ENCODE measurements at regions not wholly inside any gene's neighbourhood (a gene's known extent, or its start where the extent isn't known, plus 50 kb on each side); places are given as distances from the start of the nearest gene placed in this dataset.
"Not testable (repeated sequence)": the region's sequence is repeated elsewhere in the genome, so short reads cannot be mapped to it uniquely, and the experiment has no call there.

DNA sequence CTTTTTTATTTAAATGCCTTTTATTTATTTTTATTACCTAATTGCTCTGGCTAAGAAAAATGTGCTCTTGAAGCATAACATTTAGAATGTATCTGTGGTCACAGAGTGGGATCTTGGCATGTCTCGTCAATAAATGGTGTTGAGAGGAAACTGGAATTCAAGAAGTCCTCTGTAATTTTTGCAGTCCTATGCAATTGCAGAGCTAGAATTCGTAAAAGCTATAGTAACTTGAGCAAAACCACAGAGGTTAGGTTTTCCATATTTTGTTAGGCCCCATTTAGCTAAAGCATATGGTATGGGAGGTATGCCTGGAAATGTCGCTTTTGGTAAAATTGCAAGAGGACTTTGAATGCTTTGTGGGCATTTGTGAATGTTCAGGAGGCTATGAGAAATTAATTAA, 466.7 kb upstream of the NFIA start:
- no peak overlapping the region for H3K4me3 ChIP-seq
- no peaks in the 10 kb centered on the region for H3K27me3 ChIP-seq
- H3K27ac ChIP-seq: no peak overlapping the region
- TF ChIP-seq, protein P1, sequence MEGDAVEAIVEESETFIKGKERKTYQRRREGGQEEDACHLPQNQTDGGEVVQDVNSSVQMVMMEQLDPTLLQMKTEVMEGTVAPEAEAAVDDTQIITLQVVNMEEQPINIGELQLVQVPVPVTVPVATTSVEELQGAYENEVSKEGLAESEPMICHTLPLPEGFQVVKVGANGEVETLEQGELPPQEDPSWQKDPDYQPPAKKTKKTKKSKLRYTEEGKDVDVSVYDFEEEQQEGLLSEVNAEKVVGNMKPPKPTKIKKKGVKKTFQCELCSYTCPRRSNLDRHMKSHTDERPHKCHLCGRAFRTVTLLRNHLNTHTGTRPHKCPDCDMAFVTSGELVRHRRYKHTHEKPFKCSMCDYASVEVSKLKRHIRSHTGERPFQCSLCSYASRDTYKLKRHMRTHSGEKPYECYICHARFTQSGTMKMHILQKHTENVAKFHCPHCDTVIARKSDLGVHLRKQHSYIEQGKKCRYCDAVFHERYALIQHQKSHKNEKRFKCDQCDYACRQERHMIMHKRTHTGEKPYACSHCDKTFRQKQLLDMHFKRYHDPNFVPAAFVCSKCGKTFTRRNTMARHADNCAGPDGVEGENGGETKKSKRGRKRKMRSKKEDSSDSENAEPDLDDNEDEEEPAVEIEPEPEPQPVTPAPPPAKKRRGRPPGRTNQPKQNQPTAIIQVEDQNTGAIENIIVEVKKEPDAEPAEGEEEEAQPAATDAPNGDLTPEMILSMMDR (IDR thresholded peaks at IDR 0.05; ENCODE audit: low read depth, low read length): no peak
- no peaks in the 10 kb centered on the region for H3K4me1 ChIP-seq (ENCODE audit: low read depth)
- H3K36me3 ChIP-seq: no peaks in the 10 kb centered on the region
- no peaks in the 10 kb centered on the region for H3K9me3 ChIP-seq (ENCODE audit: low read depth)
- DNase-seq (ENCODE audit: low read depth in 1 of 2, low spot score in 1 of 2): no peak

DNA sequence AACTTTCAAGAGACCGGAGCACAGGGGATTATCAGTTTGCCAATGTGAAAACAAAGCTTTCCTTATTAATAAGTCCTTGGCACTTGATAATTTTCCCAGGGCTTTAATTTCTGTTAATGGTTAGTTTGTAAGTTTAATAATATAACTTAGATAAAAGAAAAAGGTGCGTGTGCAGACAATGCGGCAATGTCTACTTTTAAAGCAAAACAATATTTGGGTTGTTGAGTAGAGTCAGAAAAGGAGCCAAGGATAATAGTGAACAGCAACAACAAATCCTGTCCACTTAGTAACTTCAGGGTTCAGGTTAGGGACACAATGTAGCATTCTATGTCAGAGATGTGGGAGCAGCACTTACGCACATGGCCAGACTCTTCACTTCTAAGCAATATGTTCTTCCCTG, 469.6 kb upstream of the NFIA start:
- DNase-seq (ENCODE audit: low read depth in 1 of 2, low spot score in 1 of 2): no peak
- H3K36me3 ChIP-seq: no peaks in the 10 kb centered on the region
- TF ChIP-seq, protein P1 (IDR thresholded peaks at IDR 0.05; ENCODE audit: low read depth, low read length): no peak
- H3K27me3 ChIP-seq: no peaks in the 10 kb centered on the region
- no peaks in the 10 kb centered on the region for H3K4me1 ChIP-seq (ENCODE audit: low read depth)
- H3K27ac ChIP-seq: no peak overlapping the region
- H3K9me3 ChIP-seq (ENCODE audit: low read depth): no peaks in the 10 kb centered on the region
- no peak overlapping the region for H3K4me3 ChIP-seq

DNA sequence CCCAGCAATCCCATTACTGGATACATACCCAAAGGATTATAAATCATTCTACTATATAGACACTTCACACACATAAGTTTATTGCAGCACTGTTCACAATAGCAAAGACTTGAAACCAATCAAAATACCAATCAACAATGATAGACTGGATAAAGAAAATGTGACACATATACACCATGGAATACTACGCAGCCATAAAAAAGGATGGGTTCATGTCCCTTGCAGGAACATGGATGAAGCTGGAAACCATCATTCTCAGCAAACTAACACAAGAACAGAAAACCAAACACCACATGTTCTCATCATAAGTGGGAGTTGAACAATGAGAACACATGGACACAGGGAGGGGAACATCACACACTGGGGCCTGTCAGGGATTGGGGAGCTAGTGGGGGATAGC, 475.4 kb upstream of the NFIA start:
- not testable (repeated sequence) for H3K36me3 ChIP-seq; H3K9me3 ChIP-seq (ENCODE audit: low read depth); H3K4me3 ChIP-seq; H3K4me1 ChIP-seq (ENCODE audit: low read depth); H3K27me3 ChIP-seq; H3K27ac ChIP-seq; DNase-seq (ENCODE audit: low read depth in 1 of 2, low spot score in 1 of 2)

DNA sequence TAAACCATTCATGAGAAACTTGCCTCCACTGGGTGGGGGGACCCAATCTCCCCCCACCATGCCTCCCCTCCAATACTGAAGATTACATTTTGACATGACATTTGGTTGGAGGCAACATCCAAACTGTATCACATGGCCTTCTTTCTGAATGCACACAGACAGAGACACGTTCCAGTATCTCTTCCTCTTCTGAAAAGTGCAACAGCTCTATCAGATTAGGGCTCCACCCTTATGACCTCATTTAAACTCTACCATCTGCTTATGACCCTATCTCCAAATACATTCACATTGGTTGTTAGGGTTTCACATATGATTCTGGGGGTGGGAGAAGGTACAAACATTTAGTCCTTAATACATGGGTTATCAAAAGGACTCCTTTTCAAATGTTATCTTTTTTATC, 481.8 kb upstream of the NFIA start:
- H3K4me1 ChIP-seq (ENCODE audit: low read depth): no peaks in the 10 kb centered on the region
- no peak overlapping the region for H3K4me3 ChIP-seq
- DNase-seq (ENCODE audit: low read depth in 1 of 2, low spot score in 1 of 2): no peak

DNA sequence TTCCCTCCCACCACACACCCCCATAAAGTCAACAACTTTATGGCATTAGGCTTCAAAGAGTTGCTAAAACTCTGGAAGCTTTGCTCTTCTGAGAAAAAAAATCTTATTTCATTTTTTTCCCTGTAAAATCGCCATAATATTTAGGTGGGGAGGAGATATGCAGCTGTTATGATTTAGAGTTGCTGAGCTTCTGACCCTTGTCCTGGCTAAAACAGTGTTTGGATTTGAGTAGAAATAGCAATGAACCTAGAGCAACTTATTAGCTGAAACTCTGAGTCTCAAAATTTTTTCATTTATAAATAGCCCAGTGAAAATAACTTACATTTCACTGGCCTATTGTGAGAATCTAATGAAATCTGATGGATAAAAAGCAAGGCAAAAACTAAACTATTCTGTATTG, 482.8 kb upstream of the NFIA start:
- TF ChIP-seq, protein P1 (IDR thresholded peaks at IDR 0.05; ENCODE audit: low read depth, low read length): no peak
- Histone ChIP-seq H3K27me3 (no peaks in the 10 kb centered on the region), H3K36me3 (no peaks in the 10 kb centered on the region), H3K27ac (no peak overlapping the region), H3K9me3 (ENCODE audit: low read depth) (no peaks in the 10 kb centered on the region), H3K4me3 (no peak overlapping the region), H3K4me1 (ENCODE audit: low read depth) (no peaks in the 10 kb centered on the region)
- DNase-seq (ENCODE audit: low read depth in 1 of 2, low spot score in 1 of 2): no peak

More for the DNA sequence above, 481.8 kb upstream of the NFIA start:
- Histone ChIP-seq H3K27me3 (no peaks in the 10 kb centered on the region), H3K27ac (no peak overlapping the region), H3K36me3 (no peaks in the 10 kb centered on the region), H3K9me3 (ENCODE audit: low read depth) (no peaks in the 10 kb centered on the region)
- TF ChIP-seq, protein P1 (IDR thresholded peaks at IDR 0.05; ENCODE audit: low read depth, low read length): no peak

DNA sequence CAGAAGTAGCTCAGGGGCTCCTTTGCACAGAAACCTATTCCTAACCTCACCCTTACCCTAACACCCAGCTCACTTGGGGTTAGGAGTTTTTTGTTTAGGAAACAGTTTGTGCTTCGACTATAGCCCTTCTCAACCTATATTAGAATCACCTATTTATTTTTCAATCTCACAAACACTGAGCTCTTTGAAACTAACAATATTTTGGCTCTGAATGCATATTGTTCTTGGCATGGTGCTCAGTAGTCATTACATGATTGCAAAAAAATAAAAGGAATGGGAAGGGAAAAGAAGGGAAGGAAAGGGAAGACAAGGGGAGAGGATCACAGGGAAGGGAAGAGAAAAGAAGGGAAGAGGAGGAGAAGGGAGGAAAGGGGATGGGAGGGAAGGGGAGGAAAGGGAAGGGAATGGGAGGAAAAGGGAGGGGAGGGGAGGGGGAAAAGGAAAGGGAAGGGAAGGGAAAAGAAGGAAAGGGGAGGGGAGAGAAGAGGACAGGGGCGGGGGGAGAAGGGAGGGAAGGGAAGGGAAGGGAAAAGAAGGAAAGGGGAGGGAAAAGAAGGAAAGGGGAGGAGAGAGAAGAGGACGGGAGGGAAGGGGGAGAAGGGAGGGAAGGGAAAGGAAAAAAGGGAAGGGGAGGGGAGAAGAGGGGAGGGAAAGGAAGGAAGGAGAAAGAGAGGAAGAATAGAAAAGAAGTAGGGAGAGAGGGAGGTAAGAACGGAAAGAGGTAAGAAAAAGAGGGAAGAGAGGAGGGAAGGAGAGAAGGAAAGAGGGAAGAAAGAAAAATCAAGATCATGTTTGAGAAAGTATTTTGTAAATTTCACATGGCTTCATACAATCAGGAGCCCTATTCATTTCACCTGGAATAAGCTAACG, 484.1 kb upstream of the NFIA start:
- no peak overlapping the region for H3K4me3 ChIP-seq
- no peaks in the 10 kb centered on the region for H3K4me1 ChIP-seq (ENCODE audit: low read depth)
- no peak overlapping the region for H3K27ac ChIP-seq
- no peaks in the 10 kb centered on the region for H3K36me3 ChIP-seq
- no peaks in the 10 kb centered on the region for H3K27me3 ChIP-seq
- H3K9me3 ChIP-seq (ENCODE audit: low read depth): no peaks in the 10 kb centered on the region
- TF ChIP-seq, protein P1 (IDR thresholded peaks at IDR 0.05; ENCODE audit: low read depth, low read length): no peak
- no peak for DNase-seq (ENCODE audit: low read depth in 1 of 2, low spot score in 1 of 2)
